ENCODE measurements at regions not wholly inside any gene's neighbourhood (a gene's known extent, or its start where the extent isn't known, plus 50 kb on each side); places are given as distances from the start of the nearest gene placed in this dataset.

GRCh38 chrX:39049975-39050374 is 248.7 kb downstream of the MID1IP1 start:
- 69 to 95% (median 80%) methylated on average over 2 of the region's 2 CpGs for WGBS, 5 donors
- Histone ChIP-seq H3K36me3 (no peaks in the 10 kb centered on the region), H3K4me1 (no peaks in the 10 kb centered on the region), H3K27ac (no peak overlapping the region), H3K4me3 (no peak overlapping the region), H3K9me3 (peaks cover 0 to 4% (median 0%) of the 10 kb centered on the region in 8 donors), H3K27me3 (replicated peaks in 1 of 7) (no peaks in the 10 kb centered on the region)
- no peak for DNase-seq
- TF ChIP-seq CTCF (IDR thresholded peaks at IDR 0.05 in 8 of 11, conservative IDR thresholded peaks at IDR 0.05 in 3 of 11) (no peak), POLR2AphosphoS5 (IDR thresholded peaks at IDR 0.05) (no peak), POLR2A (IDR thresholded peaks at IDR 0.05) (no peak)
- intact Hi-C loops (cut with DNase I; ENCODE audit: low total_unique reads) = no loop called here

GRCh38 chrX:39050427-39050826 is 249.2 kb downstream of the MID1IP1 start:
- WGBS, 5 donors = 78 to 90% (median 81%) methylated on average over 4 of the region's 4 CpGs
- no peak for DNase-seq
- intact Hi-C loops (cut with DNase I; ENCODE audit: low total_unique reads) = no loop called here
- Histone ChIP-seq H3K4me3 (no peak overlapping the region), H3K4me1 (no peaks in the 10 kb centered on the region), H3K27me3 (replicated peaks in 1 of 7) (no peaks in the 10 kb centered on the region), H3K27ac (no peak overlapping the region), H3K9me3 (no peaks in the 10 kb centered on the region), H3K36me3 (no peaks in the 10 kb centered on the region)
- TF ChIP-seq POLR2AphosphoS5 (IDR thresholded peaks at IDR 0.05) (no peak), POLR2A (IDR thresholded peaks at IDR 0.05) (no peak), CTCF (IDR thresholded peaks at IDR 0.05 in 8 of 11, conservative IDR thresholded peaks at IDR 0.05 in 3 of 11) (no peak)

GRCh38 chrX:39052751-39053150 is 251.5 kb downstream of the MID1IP1 start:
- no peaks in the 10 kb centered on the region for H3K4me1 ChIP-seq
- TF ChIP-seq CTCF (IDR thresholded peaks at IDR 0.05 in 8 of 11, conservative IDR thresholded peaks at IDR 0.05 in 3 of 11) (no peak), POLR2A (IDR thresholded peaks at IDR 0.05) (no peak)
- WGBS, 5 donors = 65 to 90% (median 70%) methylated on average over 2 of the region's 2 CpGs
- H3K27me3 ChIP-seq (replicated peaks in 1 of 7) = no peaks in the 10 kb centered on the region
- H3K36me3 ChIP-seq = no peaks in the 10 kb centered on the region
- no peak overlapping the region for H3K27ac ChIP-seq
- intact Hi-C loops (cut with DNase I; ENCODE audit: low total_unique reads) = no loop called here
- H3K9me3 ChIP-seq = no peaks in the 10 kb centered on the region
- no peak overlapping the region for H3K4me3 ChIP-seq
- DNase-seq = no peak

GRCh38 chrX:39058724-39059123 is 257.5 kb downstream of the MID1IP1 start:
- no peaks in the 10 kb centered on the region for H3K4me1 ChIP-seq
- H3K9me3 ChIP-seq = peaks cover 0 to 11% (median 0%) of the 10 kb centered on the region in 8 donors
- intact Hi-C loops (cut with DNase I; ENCODE audit: low total_unique reads) = no loop called here
- H3K36me3 ChIP-seq = no peaks in the 10 kb centered on the region
- no peak for DNase-seq
- TF ChIP-seq POLR2A (IDR thresholded peaks at IDR 0.05) (no peak), POLR2AphosphoS5 (IDR thresholded peaks at IDR 0.05) (no peak), CTCF (IDR thresholded peaks at IDR 0.05 in 8 of 11, conservative IDR thresholded peaks at IDR 0.05 in 3 of 11) (no peak)
- H3K27me3 ChIP-seq (replicated peaks in 1 of 7) = no peaks in the 10 kb centered on the region
- WGBS, 5 donors = 75 to 100% (median 91%) methylated on average over 1 to 3 of the region's 3 CpGs
- no peak overlapping the region for H3K4me3 ChIP-seq
- no peak overlapping the region for H3K27ac ChIP-seq

All from spleen (tissue), 11 donors.